ENCODE measurements at regions not wholly inside any gene's neighbourhood (a gene's known extent, or its start where the extent isn't known, plus 50 kb on each side); places are given as distances from the start of the nearest gene placed in this dataset.

DNA sequence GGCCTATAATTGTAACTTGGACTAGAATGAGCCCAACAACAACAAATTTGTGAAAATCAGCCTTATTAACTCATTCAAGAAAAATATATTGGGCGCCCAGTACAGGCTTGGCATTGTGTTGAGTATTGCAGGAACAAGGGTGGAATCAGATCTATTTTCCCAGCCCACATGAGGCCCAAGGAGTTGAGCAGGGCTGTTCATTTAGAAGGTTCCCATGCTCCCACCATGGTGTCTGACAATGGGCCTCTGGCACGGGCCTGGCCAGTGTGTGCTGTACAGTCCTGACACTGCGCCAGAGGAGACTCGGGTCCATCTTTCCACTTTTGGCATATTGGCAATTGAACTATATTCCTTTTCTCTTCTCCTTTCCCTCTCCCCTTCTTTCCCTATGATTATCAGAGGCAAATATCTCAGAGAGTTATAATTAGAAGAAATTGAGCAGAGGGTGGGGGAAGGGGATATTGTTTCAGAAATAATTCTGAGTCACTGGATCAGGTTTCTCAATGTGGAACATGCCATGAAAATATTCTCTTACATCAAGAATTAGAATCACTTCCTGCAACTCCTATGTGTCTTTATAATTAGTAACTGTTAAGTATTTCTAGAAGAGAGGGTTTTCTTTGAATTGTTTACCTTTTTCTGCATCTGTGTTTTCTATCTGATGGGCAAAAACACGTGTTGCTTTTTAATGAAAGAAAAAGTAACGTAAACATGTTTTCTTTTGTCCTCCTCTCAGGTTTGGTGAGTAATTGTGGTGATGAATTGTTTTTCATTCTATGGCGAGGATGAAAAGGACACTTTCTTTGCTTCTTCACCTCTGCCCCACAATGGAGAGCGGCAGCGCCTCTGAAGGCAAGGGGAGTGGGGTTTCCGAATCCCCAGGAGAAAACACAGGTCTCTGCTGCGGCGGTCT, 209.4 kb downstream of the FOXA2 start:
- DNase-seq (ENCODE audit: extremely low read depth, low read depth, low spot score) = no peak

DNA sequence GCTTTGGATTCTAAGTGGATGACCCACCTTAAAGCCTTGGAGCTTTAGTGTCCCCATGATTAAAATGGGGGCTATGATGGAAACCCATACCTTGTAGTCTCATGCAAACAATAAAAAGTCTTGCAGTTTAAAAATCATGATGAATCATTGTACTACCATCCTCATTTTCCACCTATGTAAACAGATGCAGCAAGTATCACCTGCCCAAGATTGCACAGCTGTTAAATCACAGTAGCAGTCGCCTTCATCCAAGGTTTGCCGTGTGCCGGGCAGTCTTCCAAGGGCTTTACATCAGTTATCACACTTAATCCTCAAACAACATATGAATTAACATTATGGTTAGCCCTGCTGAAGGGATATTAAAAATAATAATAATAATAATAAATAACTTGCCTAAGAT, 210.3 kb downstream of the FOXA2 start:
- no peak for DNase-seq (ENCODE audit: extremely low read depth, low read depth, low spot score)

DNA sequence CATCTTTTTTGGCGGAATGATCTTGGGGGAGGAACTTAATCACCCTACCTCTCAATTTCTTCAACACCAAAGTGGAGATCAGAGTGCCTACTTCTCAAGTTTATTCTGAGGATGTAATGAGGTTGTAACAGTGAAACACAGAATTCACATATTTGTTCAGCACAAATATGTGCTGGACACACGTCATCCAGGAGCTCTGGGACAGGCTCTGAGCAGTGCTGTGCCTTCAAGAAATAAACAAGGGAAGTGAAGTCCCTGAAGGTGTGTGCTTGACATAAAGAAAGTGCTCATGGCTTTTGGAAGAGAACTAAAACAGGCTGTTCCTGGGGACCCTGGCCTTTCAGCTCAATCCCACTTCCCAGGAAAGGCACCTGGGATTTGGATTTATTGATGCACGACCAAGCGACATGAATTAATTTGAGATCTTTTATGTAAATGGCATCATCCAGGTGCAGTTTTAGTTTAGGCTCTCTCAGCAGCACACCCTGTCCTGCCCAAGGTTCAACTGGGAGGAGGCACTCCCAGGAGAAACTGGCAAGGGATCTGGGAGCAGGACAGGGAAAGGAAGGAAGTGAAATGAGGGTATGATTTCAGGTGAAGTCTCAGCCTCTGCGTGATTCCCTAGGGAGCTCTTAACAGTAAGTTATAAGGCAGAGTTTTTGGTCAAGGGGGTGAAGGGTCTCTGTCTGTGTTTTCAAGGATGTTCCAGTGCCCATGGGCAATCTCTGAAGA, 211.0 kb downstream of the FOXA2 start:
- DNase-seq (ENCODE audit: extremely low read depth, low read depth, low spot score) = no peak

DNA sequence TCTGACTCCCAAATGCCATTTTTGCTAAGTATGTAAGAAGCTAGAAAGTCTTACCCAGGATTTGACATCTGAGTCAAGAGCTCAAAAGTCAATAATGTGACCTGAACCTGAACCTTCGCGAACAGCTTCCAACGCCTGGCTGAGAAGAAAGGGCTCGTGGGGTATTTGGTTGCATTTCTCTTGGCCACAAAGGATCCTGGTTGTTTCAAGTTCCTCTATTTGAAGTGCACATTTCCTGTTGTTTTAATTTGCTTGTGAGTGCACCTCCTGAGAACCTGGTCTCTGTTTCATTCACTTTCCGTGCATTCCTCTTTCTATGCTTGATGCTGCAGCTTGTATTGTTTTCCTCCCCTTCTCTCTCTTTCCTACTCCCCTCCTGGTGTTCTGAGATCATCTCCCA, 212.5 kb downstream of the FOXA2 start:
- no peak for DNase-seq (ENCODE audit: extremely low read depth, low read depth, low spot score)

DNA sequence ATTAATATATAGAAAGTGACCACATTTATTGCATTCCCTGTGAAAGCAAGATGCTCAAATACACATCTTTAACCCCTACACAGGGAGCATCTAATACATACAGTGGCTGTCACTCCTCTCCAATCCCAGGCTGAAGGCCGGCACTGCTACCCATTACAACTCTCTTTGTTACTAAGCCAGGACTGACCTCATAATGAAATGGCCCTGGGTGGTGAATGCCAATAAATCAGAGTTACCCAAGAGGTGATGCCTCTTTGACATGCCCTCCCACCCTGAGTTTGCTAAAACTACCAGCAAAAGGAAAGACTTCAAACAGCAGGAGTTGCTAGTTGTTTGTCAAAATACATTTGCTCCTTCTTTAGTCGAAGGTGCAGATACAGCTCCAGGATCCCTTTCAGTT, 214.2 kb downstream of the FOXA2 start:
- DNase-seq (ENCODE audit: extremely low read depth, low read depth, low spot score) = no peak

DNA sequence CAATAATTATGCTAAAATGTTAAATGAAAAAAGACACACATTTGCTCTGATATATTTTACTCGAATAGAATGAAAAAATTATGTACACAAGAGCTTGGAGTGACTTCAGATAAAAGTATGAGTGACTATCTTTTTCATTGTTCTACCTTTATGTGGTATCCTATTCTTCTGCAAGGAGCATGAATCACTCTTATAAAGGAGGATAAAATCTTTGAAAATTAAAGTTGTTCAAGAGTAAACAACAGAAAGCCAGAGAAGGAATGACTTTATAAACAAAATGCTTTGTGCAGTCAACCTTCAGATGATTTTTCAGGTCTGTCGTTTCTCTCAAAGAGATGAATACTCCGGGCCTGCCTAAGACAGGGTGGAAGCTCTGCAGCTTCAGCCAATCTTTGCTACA, 215.3 kb downstream of the FOXA2 start:
- DNase-seq (ENCODE audit: extremely low read depth, low read depth, low spot score) = no peak

DNA sequence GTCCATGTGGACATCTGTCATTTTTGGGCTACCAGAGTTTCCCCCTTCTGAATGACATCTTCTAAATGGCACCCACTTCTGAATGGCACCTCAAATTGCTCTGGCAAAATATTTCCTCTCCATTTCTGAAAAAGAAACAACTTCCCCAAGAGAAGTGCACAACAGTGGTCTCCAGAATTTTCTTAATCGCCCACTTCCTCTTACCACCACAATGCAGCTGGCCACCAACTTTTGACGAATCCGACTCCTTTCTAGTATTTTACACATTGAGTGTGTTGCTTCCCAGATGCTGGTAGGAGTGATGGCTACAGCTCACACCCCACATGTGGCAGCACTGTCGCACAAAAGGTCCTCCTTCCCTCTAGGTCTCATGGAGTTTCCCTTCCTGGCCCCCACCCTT, 216.1 kb downstream of the FOXA2 start:
- DNase-seq (ENCODE audit: extremely low read depth, low read depth, low spot score) = no peak

DNA sequence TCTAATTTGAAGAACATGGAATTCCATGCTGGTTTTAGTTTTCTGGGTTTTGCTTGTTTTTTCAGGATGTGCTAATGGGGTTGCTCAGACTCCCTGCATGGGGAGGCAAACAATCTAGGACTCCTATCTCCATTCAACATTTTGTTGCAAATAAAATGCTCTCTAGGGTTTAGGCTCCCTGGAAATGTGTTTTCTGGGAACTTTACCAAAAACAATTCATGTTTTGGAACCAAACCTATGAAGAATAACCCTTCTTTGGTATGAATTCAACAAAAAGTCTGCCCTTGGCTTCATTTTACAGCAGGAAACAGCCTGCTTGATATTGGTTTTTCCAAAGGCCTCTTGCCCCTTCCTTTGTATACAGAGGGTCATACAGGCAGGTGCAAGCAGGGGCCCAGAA, 217.7 kb downstream of the FOXA2 start:
- DNase-seq (ENCODE audit: extremely low read depth, low read depth, low spot score) = no peak

DNA sequence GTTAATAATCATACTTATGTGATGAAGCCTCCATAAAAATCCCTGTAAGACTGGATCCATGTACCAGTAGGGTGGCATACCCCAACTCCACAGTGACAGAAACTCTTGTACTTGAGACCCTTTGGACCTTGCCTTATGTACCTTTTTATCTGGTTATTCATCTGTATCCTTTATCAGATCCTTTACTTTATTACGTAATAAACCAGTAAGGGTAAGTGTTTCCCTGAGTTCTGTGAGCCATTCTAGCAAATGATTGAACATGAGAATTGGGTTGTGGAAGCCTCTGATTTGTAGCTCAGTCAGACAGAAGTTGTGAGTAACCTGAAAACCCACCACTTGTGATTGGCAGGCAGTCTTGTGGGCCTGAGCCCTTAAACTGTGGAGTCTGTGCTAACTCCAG, 229.7 kb downstream of the FOXA2 start:
- DNase-seq (ENCODE audit: extremely low read depth, low read depth, low spot score) = no peak

DNA sequence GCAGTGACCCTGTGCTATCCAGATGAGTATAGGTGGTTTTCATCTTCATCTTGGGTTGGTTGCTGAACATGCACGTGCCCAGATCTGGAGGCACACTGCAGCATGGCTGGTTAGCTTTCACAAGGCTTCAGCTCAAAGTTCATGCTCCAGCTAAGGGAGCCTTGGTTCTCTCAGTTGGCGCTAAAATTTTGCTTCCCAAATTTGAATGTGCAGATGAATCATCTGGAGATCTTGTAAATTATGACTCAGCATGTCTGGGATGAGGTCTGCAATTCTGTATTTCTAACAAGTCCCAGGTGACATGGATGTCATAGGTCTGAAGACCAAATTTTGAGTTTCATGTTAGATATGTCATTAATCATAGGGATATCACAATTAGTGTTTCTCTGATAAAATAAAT, 230.8 kb downstream of the FOXA2 start:
- DNase-seq (ENCODE audit: extremely low read depth, low read depth, low spot score) = no peak

DNA sequence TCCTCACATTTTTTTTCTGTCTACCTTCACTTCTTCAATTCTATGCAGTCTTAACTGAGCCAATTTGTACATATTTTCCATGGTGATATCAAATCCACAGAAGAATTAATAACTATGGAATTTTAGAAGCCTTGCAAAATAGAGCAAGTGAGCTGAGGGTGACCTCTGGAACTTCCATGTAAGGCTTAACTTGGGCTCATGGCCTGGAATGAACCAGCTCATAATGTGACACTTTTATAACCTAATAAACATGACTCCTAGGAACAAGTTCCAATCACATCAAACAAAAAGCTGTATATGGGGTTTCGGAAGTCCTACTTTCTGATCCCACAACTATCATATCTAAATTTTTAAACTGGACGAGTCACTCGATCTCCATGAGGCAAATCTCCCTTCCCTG, 232.4 kb downstream of the FOXA2 start:
- DNase-seq (ENCODE audit: extremely low read depth, low read depth, low spot score) = no peak

DNA sequence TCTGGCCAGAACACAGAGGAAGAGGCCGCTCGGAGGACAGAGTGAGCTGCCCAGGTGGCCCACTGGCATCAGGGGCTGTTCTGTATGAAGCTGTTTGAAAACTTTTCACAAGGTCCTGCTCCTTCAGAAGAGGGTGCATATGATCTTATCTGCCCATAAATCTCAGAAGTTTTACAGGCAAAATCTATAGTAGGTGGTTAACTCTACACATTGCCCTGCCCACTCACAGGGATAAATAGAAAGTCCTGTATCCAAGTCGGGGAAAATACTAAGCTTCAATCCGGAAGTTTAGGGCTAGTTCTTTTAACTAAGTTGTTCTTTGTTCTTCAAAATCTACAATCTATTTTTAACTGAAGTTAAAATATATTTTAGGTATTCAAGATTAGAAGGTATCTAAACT, 233.7 kb downstream of the FOXA2 start:
- no peak for DNase-seq (ENCODE audit: extremely low read depth, low read depth, low spot score)

DNA sequence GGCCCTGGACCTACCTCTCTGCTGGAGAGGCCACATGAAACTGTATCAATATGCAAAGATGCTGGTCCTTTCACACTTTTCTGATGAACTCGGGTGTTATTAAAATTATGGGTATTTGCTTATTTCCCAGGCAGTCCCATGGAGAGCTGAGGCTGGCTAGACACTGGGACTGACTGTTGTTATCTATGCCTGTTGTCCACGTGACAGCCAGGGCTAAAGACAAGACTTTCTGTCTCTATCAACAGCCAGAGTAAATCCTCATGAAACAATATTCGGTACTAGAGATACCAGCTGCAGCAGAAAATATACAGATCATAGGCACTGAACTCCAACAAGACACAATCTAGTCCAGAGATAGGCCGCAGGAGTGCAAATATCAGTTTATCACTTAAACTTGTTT, 236.4 kb downstream of the FOXA2 start:
- DNase-seq (ENCODE audit: extremely low read depth, low read depth, low spot score) = no peak

DNA sequence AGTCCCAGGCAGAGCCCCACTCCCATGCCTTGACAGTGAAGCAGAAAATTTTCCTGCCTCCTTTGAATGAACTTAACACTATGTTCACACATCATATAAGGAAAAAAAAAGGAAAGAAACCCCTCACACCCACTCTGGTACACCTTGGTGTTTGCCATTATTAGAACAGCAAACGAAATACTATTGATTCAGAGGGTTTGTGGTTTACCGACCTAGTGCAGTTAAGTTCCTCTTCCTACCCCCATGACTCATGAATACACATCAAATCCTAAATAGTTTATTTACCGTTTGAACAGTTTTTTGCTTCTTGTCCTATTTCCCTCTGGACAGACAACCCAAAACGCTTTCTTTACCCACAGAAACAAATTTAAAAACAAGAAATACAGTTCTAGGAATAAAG, 237.7 kb downstream of the FOXA2 start:
- DNase-seq (ENCODE audit: extremely low read depth, low read depth, low spot score) = no peak

DNA sequence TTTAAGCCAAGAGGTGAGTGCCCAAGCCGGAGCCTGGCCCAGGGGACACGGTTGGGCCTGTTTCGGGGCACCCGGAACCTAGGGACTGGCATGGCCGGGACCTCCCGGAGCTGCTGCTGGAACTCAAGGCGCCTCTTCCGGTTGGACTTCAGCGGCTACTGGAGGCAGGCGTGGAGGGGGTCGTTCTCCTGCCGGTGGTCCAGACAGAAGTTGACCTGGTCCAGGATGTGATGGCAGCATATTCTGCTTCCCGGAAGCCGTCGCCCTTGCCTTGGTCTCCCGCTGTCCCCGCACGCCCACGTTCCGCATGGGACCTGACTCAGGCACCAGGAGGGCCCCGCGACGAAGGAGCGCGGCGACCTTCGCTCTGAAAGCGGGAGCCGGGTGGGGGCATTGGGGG, 240.8 kb downstream of the FOXA2 start:
- no peak for DNase-seq (ENCODE audit: extremely low read depth, low read depth, low spot score)

DNA sequence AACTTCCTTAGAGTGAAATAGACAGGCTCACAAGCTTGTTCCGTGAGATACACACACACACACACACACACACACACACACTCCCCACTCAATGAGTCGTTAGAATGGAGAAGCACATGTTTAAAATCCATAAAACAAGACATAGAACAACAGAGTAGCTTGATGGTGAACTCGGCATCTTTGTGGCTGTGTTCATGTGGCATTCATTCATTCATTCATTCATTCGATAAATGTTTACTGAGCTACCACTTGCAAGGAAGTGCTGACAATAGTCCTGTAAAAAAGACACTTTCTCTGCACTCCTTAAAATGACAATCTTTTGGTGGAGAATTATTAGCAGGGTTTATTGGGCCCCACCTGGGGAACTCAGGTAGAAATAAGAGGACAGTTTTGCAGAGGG, 242.0 kb downstream of the FOXA2 start:
- DNase-seq (ENCODE audit: extremely low read depth, low read depth, low spot score) = no peak

DNA sequence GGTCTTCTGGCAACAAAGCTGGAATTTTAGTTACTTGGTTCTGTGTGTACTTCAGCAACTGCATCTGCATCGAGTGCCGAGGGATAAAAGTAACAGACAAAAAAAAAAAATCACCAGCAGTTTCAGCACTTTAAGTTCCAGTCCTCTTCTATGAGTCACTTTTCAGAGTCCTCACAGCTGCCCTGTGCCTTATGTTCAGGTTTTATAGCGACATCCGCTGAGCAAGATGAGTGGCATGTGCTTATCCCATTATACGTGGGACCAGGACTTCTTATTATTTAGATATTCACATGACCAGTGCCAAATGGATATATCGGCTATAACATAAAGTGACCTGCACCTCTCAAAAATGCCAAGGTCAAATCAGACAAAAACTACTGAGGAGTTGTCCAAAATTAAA, 242.9 kb downstream of the FOXA2 start:
- no peak for DNase-seq (ENCODE audit: extremely low read depth, low read depth, low spot score)

DNA sequence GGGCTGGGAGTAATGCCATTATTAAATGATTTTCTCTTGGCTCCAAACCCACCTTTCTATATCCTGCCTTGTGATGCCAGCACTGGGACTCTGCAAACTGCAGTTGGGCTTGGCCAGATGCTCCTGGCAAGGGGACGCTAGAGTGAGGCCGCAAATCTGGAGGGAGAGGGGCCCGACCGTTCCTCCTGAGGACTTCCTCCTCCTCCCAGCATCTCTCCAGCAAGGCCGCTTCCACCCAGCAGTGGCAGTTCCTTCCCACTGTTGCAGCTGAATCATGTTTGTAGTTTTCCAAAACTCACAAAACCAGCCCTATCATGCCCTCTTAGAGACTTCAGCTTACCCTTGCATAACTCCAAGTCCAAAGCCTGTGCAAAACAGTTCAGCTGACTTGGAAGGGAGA, 244.4 kb downstream of the FOXA2 start:
- no peak for DNase-seq (ENCODE audit: extremely low read depth, low read depth, low spot score)

DNA sequence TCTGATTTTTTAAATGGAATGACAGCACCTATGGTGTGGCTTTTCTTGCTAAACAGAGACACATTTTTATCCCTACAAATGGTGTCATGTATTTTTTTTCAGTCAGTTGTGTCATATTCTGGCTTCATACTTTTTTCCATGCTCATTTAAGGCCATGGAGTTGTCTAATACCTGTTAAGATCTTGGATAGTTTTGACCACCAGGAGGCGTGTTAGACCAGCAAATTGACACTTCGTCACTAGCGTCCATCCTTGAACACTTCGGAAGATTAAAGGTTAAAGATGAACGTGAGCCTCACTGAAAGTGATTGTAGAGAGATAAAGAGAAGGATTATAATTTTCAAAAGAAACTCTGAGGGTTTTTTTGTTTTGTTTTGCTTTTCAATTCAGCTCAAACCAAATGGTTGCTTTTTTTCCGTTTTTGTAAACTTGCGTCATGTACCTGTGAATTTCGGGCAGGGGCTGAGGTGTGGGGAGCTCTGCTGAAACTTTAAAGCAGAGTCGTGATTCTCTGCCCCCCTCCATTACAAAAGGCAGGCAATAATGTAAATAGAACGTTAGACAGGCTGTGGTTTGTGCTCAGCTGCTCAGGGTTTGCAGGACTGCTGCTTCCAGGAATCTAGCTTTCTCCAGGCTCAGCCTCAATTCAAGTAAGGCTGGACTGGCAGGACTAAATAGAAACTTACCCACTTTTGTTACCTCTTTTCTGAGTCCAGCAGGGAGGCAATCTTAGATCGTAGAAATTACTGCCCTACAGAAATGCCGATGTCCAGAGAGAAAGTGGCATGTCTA, 245.1 kb downstream of the FOXA2 start:
- peak; percentile 51 for DNase-seq (ENCODE audit: extremely low read depth, low read depth, low spot score)

DNA sequence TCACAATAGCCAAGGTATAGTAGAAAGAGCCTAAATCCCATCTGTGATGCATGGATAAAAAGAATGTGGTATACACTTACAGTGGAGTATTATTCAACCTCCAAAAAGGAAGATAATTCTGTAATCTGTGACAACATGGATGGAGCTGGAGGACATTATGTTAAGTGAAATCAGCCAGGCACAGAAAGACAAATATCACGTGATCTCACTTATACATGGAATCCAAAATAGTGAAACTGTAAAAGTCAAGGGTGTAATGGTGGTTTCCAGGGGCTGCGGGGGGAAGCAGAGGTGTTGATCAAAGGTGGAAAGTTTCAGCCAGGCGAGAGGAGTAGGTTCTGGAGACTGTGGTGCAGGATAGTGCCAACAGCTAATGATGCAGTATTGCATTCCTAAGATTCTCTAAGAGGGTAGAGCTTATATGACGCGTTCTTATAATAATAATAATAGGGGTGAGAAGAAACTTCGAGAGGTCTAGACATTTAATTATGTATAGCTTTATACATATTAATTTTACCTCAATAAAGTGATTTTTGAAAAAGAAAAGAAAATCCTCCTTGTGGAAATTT, 246.1 kb downstream of the FOXA2 start:
- no peak for DNase-seq (ENCODE audit: extremely low read depth, low read depth, low spot score)

DNA sequence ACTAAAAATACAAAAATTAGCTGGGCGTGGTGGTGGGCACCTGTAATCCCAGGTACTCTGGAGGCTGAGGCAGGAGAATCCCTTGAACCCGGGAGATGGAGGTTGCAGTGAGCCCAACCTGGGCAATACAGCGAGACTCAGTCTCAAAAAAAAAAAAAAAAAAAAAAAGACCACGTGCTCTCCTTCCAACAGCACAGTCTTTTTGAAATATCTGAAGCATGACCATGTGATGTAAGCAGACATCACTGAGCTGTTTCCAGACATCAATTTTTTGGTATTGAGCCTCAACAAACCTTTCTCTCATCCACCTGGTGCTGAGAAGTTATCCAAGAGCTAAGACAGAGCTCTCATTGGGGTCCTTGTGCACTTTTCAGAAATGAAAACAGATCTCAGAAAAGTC, 249.2 kb downstream of the FOXA2 start:
- no peak for DNase-seq (ENCODE audit: extremely low read depth, low read depth, low spot score)
